ENCODE measurements at regions not wholly inside any gene's neighbourhood (a gene's known extent, or its start where the extent isn't known, plus 50 kb on each side); places are given as distances from the start of the nearest gene placed in this dataset.

GRCh38 chr2:2880938-2881337 is 496.7 kb downstream of the EIPR1 start:
- no peaks in the 10 kb centered on the region for H3K4me1 ChIP-seq (ENCODE audit: control insufficient read depth, insufficient read depth, low read length)
- no peak overlapping the region for H3K4ac ChIP-seq (ENCODE audit: low read depth, low read length)
- H3K23ac ChIP-seq (ENCODE audit: low read depth, low read length), result no peak overlapping the region
- H4K5ac ChIP-seq (ENCODE audit: low read depth, low read length), result no peak overlapping the region
- no peak overlapping the region for H2BK20ac ChIP-seq (ENCODE audit: low read depth, low read length)
- H2BK120ac ChIP-seq (ENCODE audit: low read depth, low read length), result no peak overlapping the region
- no peak overlapping the region for H2AFZ ChIP-seq (replicated peaks; ENCODE audit: low read length, poor library complexity)
- no peaks in the 10 kb centered on the region for H3K27me3 ChIP-seq (ENCODE audit: control insufficient read depth, insufficient read depth, low read length)
- H3K27ac ChIP-seq (ENCODE audit: insufficient read depth, low read length), result no peak overlapping the region
- peaks cover 30% of the 10 kb centered on the region for H3K9me3 ChIP-seq (ENCODE audit: control insufficient read depth, insufficient read depth, low read length)
- H2AK5ac ChIP-seq (ENCODE audit: low read depth, low read length), result no peak overlapping the region
- no peak overlapping the region for H3K9ac ChIP-seq (ENCODE audit: low read depth, low read length)
- dilution Hi-C loops (cut with HindIII; ENCODE audit: low sequenced_read_pairs, unreplicated experiment) (no loop called here), intact Hi-C loops (cut with micrococcal nuclease) (no loop called here), in situ Hi-C loops (cut with MboI; ENCODE audit: low sequenced_read_pairs) (no loop called here)
- H3K36me3 ChIP-seq (ENCODE audit: control insufficient read depth, insufficient read depth, low read length), result no peaks in the 10 kb centered on the region
- ATAC-seq (ENCODE audit: low read depth) (no peak), DNase-seq (no peak)
- H2BK15ac ChIP-seq (ENCODE audit: low read depth, low read length), result no peak overlapping the region
- ChIA-PET POLR2A (ENCODE audit: unreplicated experiment) (no interaction called here), CTCF (no interaction called here)
- no peak overlapping the region for H3K18ac ChIP-seq (ENCODE audit: low read depth, low read length)
- H2AK9ac ChIP-seq (replicated peaks; ENCODE audit: low read depth, low read length, poor library complexity), result no peak overlapping the region
- no peak for TF ChIP-seq CHD1 (IDR thresholded peaks at IDR 0.05; ENCODE audit: low read depth, low read length)
- TF ChIP-seq, protein P1, sequence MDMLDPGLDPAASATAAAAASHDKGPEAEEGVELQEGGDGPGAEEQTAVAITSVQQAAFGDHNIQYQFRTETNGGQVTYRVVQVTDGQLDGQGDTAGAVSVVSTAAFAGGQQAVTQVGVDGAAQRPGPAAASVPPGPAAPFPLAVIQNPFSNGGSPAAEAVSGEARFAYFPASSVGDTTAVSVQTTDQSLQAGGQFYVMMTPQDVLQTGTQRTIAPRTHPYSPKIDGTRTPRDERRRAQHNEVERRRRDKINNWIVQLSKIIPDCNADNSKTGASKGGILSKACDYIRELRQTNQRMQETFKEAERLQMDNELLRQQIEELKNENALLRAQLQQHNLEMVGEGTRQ (IDR thresholded peaks at IDR 0.05; ENCODE audit: low read depth, low read length), result no peak
- no peak for TF ChIP-seq MXI1 (IDR thresholded peaks at IDR 0.05; ENCODE audit: borderline replicate concordance, low read depth, low read length)
- no peak for TF ChIP-seq MAFK (IDR thresholded peaks at IDR 0.05; ENCODE audit: low read depth, low read length)
- TF ChIP-seq POLR2A (IDR thresholded peaks at IDR 0.05; ENCODE audit: low read depth, low read length), result no peak
- TF ChIP-seq, protein P2, sequence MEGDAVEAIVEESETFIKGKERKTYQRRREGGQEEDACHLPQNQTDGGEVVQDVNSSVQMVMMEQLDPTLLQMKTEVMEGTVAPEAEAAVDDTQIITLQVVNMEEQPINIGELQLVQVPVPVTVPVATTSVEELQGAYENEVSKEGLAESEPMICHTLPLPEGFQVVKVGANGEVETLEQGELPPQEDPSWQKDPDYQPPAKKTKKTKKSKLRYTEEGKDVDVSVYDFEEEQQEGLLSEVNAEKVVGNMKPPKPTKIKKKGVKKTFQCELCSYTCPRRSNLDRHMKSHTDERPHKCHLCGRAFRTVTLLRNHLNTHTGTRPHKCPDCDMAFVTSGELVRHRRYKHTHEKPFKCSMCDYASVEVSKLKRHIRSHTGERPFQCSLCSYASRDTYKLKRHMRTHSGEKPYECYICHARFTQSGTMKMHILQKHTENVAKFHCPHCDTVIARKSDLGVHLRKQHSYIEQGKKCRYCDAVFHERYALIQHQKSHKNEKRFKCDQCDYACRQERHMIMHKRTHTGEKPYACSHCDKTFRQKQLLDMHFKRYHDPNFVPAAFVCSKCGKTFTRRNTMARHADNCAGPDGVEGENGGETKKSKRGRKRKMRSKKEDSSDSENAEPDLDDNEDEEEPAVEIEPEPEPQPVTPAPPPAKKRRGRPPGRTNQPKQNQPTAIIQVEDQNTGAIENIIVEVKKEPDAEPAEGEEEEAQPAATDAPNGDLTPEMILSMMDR (conservative IDR thresholded peaks at IDR 0.05; ENCODE audit: low read depth, low read length), result no peak
- no peak for TF ChIP-seq ELK1 (IDR thresholded peaks at IDR 0.05; ENCODE audit: borderline replicate concordance, low read depth, low read length)
- TF ChIP-seq MAZ (IDR thresholded peaks at IDR 0.05; ENCODE audit: borderline replicate concordance, low read depth, low read length), result no peak
- no peak for TF ChIP-seq RFX5 (IDR thresholded peaks at IDR 0.05; ENCODE audit: low read depth, low read length)
- TF ChIP-seq SMC3 (IDR thresholded peaks at IDR 0.05; ENCODE audit: low read depth, low read length), result no peak
- TF ChIP-seq FOS (IDR thresholded peaks at IDR 0.05; ENCODE audit: low read depth, low read length), result no peak
- TF ChIP-seq CEBPB (IDR thresholded peaks at IDR 0.05; ENCODE audit: low read depth, low read length), result no peak
- H2BK5ac ChIP-seq (ENCODE audit: low read depth, low read length, poor library complexity, severe bottlenecking), result no peak overlapping the region
- H4K91ac ChIP-seq (ENCODE audit: insufficient read depth, low read depth, low read length), result no peak overlapping the region
- WGBS, 2 experiments (ENCODE audit: extremely low coverage in 2 of 2, insufficient read length in 1 of 2), result 53% methylated on average over 3 of the region's 4 CpGs; no CpG with 5 or more reads in 1 of the 2 experiments
- H3K9me1 ChIP-seq (ENCODE audit: insufficient read depth, low read length), result no peaks in the 10 kb centered on the region
- H3K56ac ChIP-seq (ENCODE audit: extremely low read depth, insufficient read depth, low read length), result no peak overlapping the region
- H4K8ac ChIP-seq (ENCODE audit: low read depth in 2 of 2, low read length in 2 of 2), result no peak overlapping the region
- no peak overlapping the region for H3K14ac ChIP-seq (replicated peaks; ENCODE audit: low read depth, low read length)
- H4K20me1 ChIP-seq (ENCODE audit: insufficient read depth, low read length), result no peaks in the 10 kb centered on the region
- no peak overlapping the region for H3K4me2 ChIP-seq (ENCODE audit: low read depth, low read length)
- no TSS peak for BruUV-seq (replicated peaks)
- no peaks in the 10 kb centered on the region for H3K79me1 ChIP-seq (ENCODE audit: low read depth in 1 of 2, low read length in 2 of 2)
- no peak overlapping the region for H3K4me3 ChIP-seq (ENCODE audit: insufficient read depth, low read depth, low read length)
